Right forelimb (tissue), 1 donor: ENCODE measurements at regions not wholly inside any gene's neighbourhood (a gene's known extent, or its start where the extent isn't known, plus 50 kb on each side); places are given as distances from the start of the nearest gene placed in this dataset.
A peak's percentile ranks its signal among the peaks of the same experiment; 100 is the strongest.
"Not testable (repeated sequence)": the region's sequence is repeated elsewhere in the genome, so short reads cannot be mapped to it uniquely, and the experiment has no call there.

Experiments
- DNase-seq: peaks from one replicate; pipeline ENCODE4 v3.0.0-alpha.2; 2018

DNA sequence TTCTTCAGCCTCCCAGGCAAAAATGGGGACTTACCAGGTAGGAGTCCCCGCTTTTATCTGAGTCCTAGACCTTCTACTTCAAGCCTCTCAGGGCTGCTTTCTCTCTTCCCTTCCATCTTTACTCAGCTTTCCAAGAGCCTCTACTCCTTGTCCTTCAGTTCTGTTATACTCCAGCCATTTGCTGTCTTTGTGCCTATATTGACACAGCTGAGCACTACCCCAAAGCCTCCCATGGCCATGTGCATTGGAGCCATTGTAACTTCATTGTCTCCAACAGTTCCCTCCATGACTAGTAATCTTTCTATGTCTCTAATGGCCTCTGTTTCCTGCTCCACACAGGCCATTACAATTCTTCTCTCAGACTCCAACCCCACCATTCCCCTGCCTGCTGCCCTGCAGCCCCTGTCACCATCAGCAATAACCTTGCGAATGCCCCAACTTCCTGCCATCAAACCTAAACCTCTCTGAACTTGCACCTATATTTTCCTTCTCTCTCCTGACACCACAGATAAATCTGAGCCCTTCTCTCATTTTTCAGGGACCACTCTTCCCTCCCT lies 77.9 kb upstream of the ADPGK start:
- no peak for DNase-seq

DNA sequence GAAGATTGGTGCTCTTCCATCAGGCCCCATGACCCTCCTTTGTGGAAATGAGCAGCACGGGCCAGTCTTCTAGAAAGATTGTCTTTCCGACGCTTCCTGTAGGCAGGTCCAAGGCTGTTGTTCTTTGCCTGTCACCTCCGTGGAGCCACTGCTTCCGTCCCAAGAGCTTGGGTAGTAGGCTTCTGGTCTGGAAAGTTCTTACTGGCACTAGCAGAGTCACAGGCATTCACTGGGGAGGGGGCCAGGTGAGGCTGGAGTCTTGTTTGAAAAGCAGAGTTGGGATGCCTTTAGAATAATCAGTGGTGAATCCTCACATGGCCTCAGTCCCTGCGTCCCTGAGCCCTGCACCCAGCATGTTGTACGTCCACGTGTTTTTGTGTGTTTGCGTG lies 76.2 kb upstream of the ADPGK start:
- no peak for DNase-seq

DNA sequence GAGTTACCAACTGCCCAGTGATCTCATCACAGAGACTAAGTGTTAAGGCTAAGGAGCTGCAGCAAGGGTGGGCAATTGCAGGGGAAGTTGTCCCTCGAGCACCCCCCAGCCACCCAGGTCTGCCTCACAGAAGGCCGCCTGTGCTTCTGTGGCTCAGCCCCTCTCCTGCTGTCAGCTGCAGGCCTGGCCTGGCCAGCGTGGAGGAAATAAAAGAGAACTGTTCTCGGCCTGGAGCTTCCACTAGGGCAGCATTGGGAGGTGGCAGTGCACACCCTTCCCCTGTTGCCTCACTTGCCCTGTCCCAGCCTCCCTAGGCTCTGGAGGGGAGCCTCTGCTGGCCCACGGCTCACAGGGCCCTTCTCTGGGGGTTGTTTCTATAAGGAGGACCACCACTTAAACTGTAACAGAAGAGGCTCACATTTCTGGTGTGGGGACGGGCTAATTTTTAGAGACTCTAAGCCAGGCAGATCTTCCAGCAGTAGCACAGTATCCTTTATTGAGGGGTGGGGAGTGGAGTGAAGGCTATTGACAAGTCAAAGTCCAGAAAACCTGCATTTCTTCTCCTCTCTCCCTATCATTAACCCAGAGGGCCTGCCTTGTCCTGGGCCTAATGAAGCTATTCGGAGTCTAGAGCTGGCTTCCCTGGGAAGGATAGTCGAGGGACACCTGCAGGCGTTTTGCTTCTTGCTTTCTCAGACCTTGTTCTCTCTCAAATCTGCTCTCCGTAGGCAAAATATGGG lies 75.6 kb upstream of the ADPGK start:
- no peak for DNase-seq

DNA sequence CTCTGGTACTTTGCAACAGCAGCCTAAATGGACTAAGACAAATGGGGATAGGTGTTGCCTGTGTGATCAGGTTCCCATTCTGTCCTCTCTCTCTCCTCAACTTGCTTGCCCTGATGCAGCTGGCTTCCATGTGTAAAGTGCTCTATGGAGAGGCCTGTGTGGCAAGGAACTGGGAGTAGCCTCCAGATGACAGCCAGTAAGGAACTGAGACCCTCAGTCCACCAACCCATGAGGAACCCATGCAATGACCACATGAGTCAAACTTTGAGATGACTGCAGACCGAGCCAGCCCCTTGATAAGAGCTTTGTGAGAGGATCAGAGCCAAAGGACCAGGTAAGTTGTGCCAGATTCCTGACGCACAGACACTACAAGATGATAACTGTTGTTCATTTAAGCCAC lies 74.6 kb upstream of the ADPGK start:
- DNase-seq = no peak

DNA sequence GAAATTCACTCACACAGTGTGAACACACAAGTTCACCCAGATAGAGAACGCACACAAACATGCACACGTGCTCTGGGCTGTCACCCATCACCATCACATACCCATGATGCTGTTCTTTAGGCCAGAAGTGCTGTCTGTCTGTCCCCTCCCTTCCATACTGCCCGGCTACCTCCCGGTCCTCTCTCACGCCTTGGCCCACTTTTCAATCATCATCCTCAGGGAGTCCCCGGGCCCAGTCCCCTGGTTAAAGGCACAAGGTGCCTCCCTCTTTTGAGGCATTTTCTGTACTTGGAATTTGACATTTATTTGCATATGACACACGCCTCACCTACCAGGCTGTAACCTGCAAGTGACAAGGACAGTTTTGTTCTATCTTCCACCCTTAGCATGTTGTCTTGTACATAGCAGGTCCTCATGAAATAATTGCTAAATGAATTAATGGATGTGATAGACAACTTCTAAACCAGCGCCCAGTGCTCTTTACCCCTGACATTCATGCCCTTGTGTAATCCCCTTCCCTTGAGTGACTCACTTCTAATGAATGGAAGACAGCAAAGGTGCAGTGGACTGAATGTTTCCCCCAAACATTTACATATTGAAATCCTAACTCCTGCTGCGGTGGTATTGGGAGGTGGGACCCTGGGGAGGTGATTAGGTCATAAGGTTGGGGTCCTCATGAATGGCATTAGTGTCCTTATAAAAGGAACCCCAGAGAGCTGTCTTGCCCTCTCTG lies 73.9 kb upstream of the ADPGK start:
- DNase-seq = no peak

DNA sequence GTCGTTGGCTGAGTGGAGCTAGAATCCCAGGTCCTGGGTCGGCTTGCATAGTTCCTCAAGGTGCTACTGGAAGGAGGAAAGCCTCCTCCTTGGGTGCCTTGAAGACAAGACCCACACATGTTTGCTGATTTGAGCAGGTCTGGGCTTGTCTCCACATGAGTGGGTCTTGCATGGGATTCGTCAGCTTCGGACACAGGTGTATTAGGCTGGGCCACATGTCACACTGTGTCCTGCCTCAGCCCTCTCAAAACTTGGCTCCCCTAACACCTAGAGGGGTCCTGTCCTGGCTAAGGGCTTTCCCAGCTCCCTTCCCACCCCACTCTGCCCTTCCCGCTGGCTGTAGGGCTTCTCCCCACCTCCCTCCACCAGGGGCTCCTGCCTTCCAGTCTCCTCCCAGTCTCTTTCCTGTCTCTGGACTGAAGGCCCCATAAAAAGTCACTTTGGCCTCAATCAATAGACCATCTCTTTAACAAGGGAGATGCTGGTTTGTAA lies 73.0 kb upstream of the ADPGK start:
- no peak for DNase-seq

DNA sequence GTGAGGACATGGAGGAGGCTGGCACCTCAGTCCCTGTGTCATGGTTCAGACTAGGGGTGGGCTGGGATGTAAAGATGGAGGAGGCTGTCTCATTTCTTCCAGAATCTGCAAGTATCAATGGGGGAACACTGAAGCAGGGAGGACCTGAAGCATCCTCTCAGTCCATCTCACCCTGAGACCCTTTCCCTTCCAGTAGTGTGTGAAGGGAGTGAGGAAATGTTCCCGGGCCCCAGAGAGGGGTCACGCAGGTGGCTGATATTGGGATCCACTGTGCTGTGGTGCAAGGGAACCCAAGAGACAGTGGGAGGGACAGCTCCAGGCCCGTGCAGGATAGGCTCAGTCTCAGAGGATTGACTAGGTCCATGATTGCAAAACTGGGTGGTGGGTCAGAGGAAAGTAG lies 72.2 kb upstream of the ADPGK start:
- no peak for DNase-seq

DNA sequence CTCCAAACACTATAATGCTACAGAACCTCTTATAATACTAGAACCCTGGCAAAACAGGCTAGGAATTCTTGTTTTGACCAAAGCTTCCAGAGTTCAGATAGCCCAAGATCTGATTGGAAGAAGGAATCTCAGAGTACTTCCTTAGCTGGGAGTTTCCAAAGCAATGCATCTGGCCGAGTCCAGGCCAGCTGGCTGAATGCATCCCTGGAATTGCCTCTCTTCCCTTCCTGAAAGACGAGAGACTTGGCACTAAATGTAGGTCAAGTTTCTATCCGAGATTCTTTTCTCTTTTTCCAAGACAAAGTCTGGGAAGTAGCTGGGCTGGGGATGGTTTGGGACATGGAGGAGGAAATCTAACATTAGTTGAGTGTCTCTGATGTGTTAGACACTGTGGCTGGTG lies 68.7 kb upstream of the ADPGK start:
- peak; percentile 57 for DNase-seq

DNA sequence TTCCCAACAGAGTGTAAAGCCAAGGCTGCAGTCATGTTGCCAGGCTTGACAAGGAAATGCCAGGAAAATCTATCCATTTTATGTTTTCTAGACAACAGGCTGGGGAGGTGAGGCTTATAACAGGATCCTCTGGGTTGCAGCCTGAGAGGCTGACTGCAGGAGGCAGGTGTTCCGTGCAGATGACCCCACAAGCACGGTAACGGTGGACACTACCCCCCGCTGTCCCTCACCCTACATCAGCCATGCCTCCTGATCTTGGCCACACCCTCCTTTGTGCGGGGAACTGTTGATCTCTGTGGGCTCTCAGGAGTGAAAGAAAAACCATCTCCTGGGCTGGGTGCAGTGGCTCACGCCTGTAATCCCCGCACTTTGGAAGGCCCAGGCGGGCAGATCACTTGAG lies 68.0 kb upstream of the ADPGK start:
- no peak for DNase-seq

DNA sequence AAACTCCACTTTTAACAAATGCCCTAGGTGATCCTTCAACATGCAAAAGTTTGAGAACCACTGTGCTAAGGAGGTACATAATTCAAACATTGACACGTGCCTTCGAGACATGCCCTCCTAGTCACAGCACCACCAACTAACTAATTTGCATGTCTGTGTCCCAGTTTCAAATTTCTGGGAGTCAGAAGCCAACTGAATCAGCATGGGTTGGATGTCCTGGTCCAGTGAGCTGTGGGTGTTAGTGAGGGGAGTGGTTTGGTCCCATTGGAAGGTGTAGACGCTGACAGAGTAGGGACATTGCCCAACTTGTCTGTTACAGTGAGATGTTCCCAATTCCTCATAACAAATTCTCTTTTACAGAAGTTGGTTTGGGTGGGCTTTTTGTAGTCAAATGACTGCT lies 67.3 kb upstream of the ADPGK start:
- DNase-seq = no peak

DNA sequence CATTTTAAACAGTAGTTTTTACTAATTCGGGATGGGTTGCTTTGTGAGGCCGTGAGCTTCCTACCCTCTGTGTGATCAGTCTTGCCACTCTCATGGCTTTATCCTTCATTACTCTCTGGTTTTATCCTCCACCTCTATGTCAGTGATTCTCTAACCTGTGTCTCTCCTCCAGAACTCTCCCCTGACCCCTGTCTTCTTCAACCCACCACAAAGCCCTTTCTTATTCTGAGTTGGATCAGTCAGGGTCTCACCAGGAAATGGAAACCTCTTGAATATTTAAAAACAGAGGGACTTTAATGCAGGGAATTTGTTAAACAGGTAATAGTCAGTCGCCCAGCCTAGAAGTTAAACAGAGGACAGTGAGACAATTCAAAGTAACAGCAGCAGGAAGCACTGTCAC lies 64.2 kb upstream of the ADPGK start:
- DNase-seq = no peak

DNA sequence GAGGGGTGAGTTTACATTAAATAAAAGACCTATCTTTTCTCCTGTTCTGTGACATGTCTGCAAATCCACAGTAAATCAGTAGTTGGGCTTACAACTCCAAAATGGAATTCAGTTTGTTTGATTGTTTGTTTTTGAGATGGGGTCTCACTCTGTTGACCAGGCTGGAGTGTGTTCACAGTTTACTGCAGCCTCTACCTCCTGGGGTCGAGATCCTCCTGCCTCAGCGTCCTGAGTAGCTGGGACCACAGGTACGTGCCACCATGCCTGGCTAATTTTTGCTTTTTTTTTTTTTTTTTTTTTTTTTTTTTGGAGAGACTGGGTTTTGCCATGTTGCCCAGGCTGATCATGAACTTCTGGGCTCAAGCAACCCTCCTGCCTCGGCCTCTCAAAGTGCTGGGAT lies 63.5 kb upstream of the ADPGK start:
- DNase-seq = no peak

DNA sequence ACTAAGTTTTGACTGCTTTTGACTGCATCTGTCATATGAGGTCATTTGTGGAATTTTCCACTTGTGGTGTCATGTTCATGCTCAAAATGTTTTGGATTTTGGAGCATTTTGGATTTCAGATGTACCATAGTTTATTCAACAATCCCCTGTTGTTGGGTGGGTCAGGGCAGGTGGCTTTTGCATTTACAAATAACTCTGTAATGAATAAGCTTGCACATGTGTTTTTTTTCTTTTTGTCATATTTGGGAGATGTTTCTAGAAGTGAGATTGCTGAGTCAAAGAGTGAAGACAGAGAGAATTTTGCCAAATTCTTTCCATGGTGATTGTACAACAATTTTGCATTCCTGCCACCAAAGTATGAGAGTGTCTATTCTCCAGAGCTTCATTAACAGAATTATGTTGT lies 62.4 kb upstream of the ADPGK start:
- DNase-seq = no peak

DNA sequence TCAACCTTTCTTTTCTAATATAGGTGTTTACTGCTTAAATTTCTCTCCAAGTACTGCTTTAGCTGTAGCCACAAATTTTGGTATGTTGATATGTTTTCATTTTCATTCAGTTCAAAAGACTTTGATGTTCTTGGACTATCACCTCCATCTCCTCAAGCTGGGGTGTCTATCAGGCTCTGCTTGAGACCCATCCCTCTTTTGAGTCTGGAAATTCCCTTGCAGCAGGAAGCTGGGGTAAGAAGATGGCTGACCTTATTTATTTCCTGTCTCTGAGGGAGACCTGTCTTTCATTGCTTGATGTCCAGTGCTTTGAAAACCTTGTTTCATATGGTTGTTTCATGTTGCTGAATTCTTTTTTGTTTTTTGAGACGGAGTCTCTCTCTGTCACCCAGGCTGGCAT lies 60.5 kb upstream of the ADPGK start:
- DNase-seq = no peak

DNA sequence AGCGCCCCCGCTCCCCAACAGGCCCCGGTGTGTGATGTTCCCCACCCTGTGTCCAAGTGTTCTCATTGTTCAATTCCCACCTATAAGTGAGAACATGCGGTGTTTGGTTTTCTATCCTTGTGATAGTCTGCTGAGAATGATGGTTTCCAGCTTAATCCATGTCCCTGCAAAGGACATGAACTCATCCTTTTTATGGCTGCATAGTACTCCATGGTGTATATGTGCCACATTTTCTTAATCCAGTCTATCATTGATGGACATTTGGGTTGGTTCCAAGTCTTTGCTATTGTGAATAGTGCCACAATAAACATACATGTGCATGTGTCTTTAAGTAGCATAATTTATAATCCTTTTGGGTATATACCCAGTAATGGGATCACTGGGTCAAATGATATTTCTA lies 59.8 kb upstream of the ADPGK start:
- DNase-seq = not testable (repeated sequence)

DNA sequence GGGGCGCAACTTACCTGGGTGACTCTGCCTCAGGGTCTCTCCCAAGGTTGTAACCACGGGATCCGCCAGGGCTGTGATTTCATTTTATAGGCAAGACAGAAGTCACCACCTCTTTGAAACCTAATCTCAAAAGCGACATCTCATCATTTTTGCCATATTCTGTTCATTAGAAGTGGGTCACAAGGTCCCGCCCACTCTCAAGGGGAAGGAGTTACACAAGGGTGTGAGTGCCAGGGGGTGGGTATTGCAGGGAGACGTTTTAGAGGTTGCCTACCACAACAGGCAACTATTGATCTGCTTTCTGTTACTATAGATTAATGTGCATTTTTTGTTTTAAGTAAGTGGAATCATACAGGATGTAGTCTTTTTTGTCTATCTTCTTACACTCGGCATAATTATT lies 56.6 kb upstream of the ADPGK start:
- no peak for DNase-seq

DNA sequence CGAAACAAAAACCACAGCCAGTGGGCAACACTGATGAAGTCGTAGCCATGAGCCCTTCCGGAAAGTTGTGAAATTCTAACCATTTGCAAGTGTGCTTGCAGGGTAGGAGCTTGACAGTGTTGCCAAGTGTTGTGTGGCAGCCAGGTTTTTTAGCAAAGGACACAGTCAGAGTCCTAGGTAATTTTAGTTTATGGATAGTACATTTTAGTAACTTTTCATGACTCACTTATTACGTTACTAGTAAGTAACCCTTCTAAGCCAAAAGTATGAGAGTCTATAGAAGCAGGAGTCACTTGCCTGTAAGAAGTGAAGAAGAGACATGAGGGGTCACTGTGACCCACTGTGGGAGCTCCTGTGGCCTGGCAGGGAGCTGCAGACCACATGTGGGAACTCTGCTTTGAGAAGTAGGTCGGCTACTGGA lies 54.8 kb upstream of the ADPGK start:
- DNase-seq = no peak

DNA sequence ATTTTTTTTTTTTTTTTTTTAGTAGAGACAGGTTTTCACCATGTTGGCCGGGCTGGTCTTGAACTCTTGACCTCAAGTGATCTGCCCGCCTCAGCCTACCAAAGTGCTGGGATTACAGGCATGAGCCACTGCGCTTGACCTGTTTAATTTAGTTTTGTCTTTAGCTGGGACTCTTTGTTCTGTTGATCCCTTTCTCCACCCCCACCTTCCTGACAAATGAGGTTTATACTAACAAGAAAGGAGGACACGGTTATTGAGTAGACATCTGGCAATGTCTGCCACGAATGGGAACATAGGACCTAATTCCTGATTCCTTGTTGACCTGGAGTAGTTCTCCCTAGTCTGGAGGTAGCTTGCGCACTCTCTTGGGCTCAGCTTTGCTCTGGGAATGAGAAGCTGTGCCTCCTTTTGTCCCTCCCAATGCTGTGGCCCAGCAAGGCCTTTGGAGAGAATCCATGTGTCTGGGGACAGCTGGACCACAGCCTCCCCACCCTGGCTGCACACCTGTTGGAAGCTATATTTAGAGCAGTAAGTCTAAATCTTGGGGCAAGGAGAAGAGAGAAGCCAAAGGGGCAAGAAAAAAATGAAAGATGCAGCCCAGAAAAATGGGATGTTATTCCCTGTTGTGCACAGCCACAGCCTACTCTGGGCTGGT lies 53.2 kb upstream of the ADPGK start:
- no peak for DNase-seq

DNA sequence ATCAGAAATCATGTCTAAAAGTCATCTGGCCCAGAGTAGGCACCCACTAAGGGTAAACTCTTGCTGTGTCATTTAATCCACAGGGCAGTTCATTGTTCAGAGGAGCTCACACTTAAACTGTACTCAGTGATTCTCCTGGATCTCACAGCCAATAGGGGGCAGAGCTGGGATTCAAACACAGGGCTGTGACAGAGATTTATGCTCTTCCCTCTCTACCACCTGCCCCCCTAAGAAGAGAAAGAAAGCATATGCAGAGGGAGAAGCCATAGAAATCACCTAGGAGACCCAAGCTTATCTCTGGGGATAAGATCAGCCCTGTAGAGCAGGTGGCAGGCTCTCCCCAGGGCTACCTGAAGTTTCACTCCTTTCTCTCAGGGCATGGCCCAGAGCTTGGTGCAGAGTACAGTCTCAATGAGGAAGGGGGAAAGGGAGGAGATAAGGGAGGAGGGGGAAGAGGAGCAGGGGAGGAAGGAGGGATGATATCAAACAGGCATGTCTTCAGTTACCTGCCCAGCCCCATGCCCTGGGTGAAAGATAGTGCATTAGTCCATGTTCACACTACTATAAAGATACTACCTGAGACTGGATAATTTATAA lies 51.8 kb upstream of the ADPGK start:
- no peak for DNase-seq

DNA sequence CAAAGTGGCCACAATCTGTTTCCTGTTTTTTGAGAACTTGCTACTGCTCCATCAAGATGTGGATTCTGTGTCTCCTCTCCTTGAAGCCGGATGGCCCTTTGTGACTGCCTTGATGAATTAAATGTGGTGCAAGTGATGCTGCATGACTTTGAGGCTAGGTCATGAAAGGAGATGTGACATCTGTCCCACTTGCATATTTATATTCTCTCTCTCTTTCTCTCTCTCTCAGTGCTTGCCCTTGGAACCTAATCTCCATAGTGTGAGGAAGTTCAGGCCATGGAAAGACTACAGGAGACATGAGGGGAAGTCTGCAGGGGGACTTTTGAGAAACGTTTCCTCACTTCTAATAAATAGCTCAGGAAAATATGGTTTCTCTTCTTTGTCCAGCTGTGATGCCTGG lies 50.0 kb upstream of the ADPGK start:
- DNase-seq = no peak
